GM19324 (cell line): ENCODE measurements at regions not wholly inside any gene's neighbourhood (a gene's known extent, or its start where the extent isn't known, plus 50 kb on each side); places are given as distances from the start of the nearest gene placed in this dataset.
"Not testable (repeated sequence)": the region's sequence is repeated elsewhere in the genome, so short reads cannot be mapped to it uniquely, and the experiment has no call there.

Experiments used
- ATAC-seq: cut with Tn5 transposase; IDR thresholded peaks from one replicate; pipeline ENCODE4 v1.9.1; 2021; ENCODE audit warnings: mild to moderate bottlenecking, moderate library complexity; ENCODE audit not compliant: unreplicated experiment, low FRiP score

GRCh38 chr5:82959466-82959865, 117.7 kb downstream of the TMEM167A start:
- no peak for ATAC-seq

GRCh38 chr5:82956600-82956999, 120.6 kb downstream of the TMEM167A start:
- no peak for ATAC-seq

- no peak for ATAC-seq
These were observed 124.9 kb downstream of the TMEM167A start for GRCh38 chr5:82952326-82952725.

GRCh38 chr5:82944267-82944666, 132.9 kb downstream of the TMEM167A start:
- not testable (repeated sequence) for ATAC-seq

GRCh38 chr5:82942083-82942881, 134.9 kb downstream of the TMEM167A start:
- no peak for ATAC-seq

GRCh38 chr5:82938901-82939725, 138.1 kb downstream of the TMEM167A start:
- ATAC-seq, result no peak

GRCh38 chr5:82932473-82933220, 144.5 kb downstream of the TMEM167A start:
- ATAC-seq, result not testable (repeated sequence)

GRCh38 chr5:82931110-82931509, 146.1 kb downstream of the TMEM167A start:
- ATAC-seq, result no peak

- no peak for ATAC-seq
These were observed 152.2 kb downstream of the TMEM167A start for GRCh38 chr5:82925061-82925411.

GRCh38 chr5:82924226-82925060, 152.8 kb downstream of the TMEM167A start:
- ATAC-seq, result no peak

- no peak for ATAC-seq
These were observed 155.0 kb downstream of the TMEM167A start for GRCh38 chr5:82922086-82922734.

GRCh38 chr5:82918311-82919031, 158.7 kb downstream of the TMEM167A start:
- ATAC-seq, result no peak

GRCh38 chr5:82917584-82917983, 159.6 kb downstream of the TMEM167A start:
- ATAC-seq, result no peak

GRCh38 chr5:82913971-82914370, 163.2 kb downstream of the TMEM167A start:
- ATAC-seq, result no peak

GRCh38 chr5:82912462-82912861, 164.7 kb downstream of the TMEM167A start:
- no peak for ATAC-seq

GRCh38 chr5:82911910-82912309, 165.3 kb downstream of the TMEM167A start:
- ATAC-seq, result no peak

- no peak for ATAC-seq
These were observed 166.3 kb downstream of the TMEM167A start for GRCh38 chr5:82910905-82911304.

- ATAC-seq, result no peak
These were observed 166.7 kb downstream of the TMEM167A start for GRCh38 chr5:82910491-82910890.

- no peak for ATAC-seq
These were observed 167.4 kb downstream of the TMEM167A start for GRCh38 chr5:82909771-82910170.
